ENCODE measurements at regions not wholly inside any gene's neighbourhood (a gene's known extent, or its start where the extent isn't known, plus 50 kb on each side); places are given as distances from the start of the nearest gene placed in this dataset.
"Not testable (repeated sequence)": the region's sequence is repeated elsewhere in the genome, so short reads cannot be mapped to it uniquely, and the experiment has no call there.

- peak; percentile 74 for DNase-seq
These were observed 330.0 kb upstream of the PMFBP1 start for GRCh38 chr16:72501739-72502593.

- no peak for DNase-seq
These were observed 328.6 kb upstream of the PMFBP1 start for GRCh38 chr16:72500545-72500944.

DNA sequence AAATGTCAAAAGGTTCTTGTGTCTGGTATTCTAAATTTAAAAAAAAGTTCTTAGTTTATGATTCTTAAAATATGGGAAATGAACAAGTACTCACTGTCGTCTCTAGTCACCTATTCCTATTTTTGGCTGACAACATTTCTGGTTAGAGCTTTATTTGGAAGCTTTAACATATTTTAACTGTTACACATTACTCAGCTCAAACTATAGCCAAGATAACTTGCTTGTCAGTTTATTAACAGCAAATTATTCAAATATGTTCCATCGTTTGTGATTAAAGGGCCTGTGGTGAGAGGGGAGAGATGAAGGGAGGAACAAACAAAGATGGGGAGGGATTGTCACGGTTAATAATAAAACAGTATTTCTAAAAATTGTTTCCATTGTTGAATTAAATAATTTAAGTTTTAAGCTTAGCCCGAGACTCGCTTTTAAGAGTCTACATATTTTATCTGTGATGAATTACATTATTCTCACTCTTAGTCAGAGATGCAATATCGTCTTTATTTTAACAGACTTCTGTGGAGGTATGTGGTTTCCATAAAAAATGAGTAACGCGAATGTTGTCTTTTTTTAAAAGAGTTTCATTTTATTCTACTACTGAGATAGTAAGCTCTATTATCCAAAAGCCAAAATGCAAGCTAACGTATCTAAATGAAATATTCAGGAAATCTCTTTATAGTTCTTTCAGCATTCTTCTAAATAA lies 321.9 kb upstream of the PMFBP1 start:
- DNase-seq = no peak

DNA sequence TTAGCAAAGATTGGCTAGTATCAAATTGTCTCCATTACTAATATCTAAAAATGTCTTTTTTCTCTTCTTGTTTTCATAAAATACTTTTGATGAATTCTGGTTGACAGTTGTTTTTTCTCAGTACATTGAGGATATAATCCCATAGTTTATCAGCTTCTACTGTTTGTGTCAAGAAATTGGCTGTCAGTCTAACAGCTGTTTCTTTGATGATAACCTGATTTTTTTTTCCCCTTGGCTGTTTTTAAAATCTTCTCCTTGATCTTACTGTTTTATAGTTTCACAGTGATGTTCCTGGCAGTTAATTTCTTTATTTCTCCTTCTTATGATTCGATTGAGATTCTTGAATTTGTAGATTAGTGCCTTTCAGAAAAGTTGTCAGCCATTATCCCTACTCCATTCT lies 315.3 kb upstream of the PMFBP1 start:
- no peak for DNase-seq

DNA sequence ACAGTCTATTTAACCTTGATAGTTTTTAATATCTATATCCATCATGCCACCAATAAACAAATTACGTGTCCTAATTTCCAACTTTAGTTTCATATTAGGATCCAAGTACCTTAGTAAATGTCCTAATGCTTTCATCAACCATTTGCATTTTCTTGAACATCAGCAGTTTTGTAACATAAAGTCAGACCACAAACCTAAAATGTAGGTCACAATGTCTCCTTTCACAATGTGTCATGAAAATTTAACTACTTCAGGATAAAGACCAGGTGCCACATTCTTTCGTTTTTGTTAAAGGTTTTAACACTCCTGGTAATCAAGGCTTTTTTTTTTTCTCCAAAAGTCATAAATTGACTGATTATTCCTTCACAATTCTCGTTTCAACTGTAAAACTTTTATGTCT lies 310.7 kb upstream of the PMFBP1 start:
- DNase-seq = no peak

DNA sequence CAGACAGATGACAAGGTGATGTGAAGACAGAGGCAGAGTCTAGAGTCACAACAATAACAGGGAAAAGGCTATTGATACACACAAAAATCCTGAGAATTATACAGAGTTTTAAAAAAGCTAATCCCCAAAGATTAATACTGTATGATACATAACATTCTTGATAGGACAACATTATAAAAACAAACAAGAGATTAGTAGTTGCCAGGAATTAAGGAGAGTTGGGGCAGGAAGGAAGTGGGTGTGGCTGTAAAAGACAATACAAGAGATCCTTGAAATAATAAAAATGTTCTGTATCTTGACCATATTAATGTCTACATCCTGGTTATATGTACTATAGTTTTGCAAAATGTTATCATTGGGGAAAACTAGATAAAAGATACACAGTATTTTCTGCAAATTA lies 309.5 kb upstream of the PMFBP1 start:
- no peak for DNase-seq

DNA sequence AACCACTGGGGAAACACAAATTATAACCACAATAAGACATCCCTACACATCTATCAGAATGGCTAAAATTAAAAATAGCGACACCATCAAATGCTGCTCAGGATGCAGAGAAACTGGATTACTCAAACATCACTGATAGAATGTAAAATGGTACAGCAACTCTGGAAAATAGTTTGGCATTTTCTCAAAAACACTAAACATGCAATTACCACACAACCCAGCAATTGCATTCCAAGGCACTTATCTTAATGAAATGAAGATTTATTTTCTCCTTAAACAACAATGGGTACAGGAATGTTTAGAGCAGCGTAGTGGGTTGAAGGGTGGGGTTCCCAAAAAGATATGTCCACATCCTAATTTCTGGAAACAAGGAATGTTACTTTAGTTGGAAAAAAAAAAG lies 309.0 kb upstream of the PMFBP1 start:
- no peak for DNase-seq

DNA sequence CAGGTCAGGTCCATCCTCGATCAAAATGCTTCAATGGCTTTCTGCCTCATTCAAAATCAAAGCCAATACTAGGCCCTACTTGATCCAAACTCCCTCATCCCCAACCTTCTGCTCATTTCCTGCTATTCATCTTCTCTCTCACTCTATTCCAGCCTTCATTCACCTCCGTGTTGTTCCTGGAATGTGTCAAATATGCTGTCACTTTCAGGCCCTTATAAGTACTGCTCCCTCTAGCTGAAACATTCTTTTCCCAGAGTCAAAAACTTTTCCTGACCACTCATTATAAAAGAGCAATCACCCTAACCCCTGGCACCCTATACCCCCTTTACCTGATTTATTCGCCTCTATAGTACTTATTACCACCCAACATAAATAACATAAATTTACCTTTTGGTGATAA lies 303.7 kb upstream of the PMFBP1 start:
- DNase-seq = no peak

DNA sequence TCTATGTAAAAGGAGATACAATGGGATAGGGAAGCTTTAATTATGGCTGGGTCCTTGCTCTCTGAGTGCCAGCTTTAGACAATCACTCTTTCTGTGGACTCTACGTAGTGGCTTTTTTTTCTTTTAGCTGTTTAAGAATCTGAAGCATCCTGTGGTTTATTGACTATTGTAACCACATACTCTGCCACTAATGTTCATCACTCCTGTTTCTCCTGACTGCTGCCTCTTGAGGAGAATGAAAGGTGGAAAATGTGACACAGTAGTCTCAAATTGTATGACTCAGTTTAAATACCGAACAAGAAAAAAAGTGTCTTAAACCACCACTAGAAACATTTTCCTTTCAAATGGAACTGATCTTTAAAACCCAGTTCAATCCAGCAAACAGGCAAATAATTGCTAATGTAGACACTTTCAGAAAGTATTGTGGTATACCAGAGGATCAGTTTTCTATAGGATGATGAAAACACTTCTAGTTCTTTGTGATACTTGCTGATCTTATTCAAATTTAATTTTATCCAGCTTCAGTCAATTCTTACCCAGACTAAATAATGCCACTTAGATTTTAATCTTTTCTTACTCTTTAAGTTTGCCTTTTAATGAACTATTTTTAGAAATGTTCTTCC lies 302.7 kb upstream of the PMFBP1 start:
- no peak for DNase-seq

GRCh38 chr16:72473631-72474030 lies 301.7 kb upstream of the PMFBP1 start:
- DNase-seq = no peak

- no peak for DNase-seq
These were observed 299.5 kb upstream of the PMFBP1 start for GRCh38 chr16:72471317-72471924.

GRCh38 chr16:72470541-72470940 lies 298.6 kb upstream of the PMFBP1 start:
- DNase-seq = no peak

GRCh38 chr16:72469932-72470331 lies 298.0 kb upstream of the PMFBP1 start:
- no peak for DNase-seq

DNA sequence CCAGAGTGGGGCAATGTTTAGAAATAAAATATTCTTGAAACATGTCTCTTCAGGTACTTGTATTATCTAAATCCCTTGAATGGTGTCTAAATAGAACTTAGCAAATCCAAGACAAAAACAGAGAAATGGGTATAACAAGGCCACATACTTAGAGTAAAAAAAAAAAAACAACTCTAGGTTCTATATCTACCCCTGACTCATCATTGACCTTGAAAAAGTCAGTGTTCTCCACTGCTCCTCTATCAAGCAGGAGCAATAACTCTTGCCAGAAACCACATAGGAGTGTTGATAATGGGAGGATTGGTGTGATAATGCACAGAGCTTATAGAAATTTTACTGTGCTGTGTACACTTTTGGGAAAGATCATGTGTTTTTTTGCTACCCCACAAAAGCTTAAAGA lies 296.6 kb upstream of the PMFBP1 start:
- DNase-seq = no peak

DNA sequence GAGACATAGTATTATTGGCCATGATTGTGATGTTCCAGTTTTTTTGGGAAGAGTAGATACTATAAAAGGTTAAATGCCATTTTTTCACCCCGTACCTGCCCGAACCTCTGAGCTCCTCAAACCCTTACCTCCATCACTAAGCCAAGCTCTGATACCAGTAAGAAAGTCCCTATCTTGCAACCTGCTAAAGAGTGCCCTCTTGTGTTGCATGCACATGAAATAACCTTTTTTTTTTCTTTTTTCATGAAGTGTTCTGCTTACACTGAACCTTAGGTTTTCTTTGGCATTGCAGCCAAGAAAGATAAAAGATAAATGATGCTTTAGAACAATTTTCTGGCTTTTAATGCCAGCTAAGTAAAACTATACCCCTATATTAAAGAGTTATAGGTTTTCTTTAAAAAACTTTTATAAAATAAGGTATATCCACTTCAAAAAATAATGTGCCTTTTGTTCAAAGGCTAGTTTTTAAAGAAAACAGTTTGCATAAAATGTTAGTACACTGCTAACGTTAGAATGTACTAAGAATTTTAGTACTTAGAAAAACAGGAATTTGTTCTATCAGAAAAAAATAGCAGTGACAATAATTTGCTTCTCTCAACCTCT lies 295.3 kb upstream of the PMFBP1 start:
- DNase-seq = peak; percentile 57

DNA sequence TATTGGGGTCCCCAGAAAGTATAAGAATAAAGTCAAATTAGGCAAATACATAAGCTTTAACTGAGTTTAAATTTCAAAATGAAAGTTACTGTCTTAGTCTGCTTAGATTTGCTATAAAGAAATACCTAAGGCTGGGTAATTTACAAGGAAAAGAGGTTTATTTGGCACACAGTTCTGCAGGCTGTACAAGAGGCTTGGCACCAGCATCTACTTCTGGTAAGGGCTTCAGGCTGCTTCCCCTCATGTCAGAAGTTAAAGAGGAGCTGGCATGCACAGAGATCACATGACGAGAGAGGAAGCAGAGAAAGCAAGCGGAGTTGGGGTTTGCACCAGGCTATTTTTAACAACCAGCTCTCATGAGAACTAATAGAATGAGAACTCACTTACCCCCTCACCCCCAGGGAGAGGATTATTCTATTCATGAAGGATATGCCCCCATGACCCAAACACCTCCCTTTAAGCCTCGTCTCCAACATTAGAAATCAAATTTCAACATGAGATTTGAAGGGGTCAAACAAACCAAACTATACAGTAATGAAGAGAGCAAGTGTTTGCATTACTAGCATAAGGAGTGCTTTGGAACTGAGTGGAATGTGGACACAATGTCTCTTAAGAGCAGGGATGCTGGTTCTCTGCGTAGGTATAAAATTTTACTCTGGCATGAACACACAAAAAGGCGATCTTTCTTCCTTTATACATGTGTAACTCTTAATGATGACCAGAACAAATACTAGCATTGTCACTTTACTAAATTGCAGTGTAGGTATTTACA lies 292.8 kb upstream of the PMFBP1 start:
- DNase-seq = no peak

GRCh38 chr16:72464052-72464451 lies 292.1 kb upstream of the PMFBP1 start:
- DNase-seq = no peak

- DNase-seq = no peak
These were observed 286.1 kb upstream of the PMFBP1 start for GRCh38 chr16:72458035-72458434.

- DNase-seq = no peak
These were observed 285.4 kb upstream of the PMFBP1 start for GRCh38 chr16:72457243-72457940.

- peak; percentile 7 for DNase-seq
These were observed 284.0 kb upstream of the PMFBP1 start for GRCh38 chr16:72455743-72456659.

- not testable (repeated sequence) for DNase-seq
These were observed 281.9 kb upstream of the PMFBP1 start for GRCh38 chr16:72453856-72454255.
